GM21381 (cell line): ENCODE measurements at regions not wholly inside any gene's neighbourhood (a gene's known extent, or its start where the extent isn't known, plus 50 kb on each side); places are given as distances from the start of the nearest gene placed in this dataset.
"Not testable (repeated sequence)": the region's sequence is repeated elsewhere in the genome, so short reads cannot be mapped to it uniquely, and the experiment has no call there.

Experiments
- ATAC-seq: cut with Tn5 transposase; IDR thresholded peaks from one replicate; pipeline ENCODE4 v1.9.1; 2021; ENCODE audit warnings: mild to moderate bottlenecking, moderate library complexity; ENCODE audit not compliant: unreplicated experiment

DNA sequence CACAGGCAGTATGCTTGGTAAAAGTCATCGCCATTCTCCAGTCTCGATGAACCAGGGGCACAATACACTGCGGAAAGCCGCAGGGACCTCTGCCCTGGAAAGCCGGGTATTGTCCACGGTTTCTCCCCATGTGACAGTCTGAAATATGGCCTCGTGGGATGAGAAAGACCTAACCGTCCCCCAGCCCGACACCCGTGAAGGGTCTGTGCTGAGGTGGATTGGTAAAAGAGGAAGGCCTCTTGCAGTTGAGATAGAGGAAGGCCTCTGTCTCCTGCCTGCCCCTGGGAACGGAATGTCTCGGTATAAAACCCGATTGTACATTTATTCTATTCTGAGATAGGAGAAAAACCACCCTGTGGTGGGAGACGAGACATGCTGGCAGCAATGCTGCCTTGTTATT, 149.1 kb downstream of the TMEM121 start:
- not testable (repeated sequence) for ATAC-seq

DNA sequence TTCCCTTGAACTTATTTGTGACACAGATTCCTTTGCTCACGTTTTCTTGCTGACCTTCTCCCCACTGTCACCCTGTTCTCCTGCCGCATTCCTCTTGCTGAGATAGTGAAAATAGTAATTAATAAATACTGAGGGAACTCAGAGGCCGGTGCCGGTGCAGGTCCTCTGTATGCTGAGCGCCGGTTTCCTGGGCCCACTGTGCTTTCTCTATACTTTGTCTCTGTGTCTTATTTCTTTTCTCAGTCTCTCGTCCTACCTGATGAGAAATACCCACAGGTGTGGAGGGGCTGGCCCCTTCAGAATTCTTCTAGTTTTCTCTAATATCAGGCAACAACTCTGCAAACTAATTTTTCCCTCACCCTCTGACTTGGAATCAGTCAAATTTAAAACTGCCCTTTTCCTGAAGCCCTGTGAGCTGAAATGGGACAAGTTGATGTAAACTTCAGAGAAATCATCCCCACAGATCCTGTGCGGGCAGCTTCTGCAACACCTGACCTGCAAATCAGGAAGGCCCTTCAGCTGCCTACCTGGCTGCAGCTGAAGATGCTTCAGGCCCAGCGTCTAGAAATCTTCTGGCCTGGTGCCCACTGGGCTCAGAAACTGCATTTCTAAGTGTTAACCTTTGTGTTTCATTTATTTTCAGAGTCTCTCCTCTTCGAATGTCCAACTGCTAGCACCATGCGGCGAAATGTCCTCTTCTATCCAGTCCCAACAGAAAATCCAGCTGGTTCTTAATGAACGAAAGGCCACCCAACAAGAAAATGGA, 149.7 kb downstream of the TMEM121 start:
- not testable (repeated sequence) for ATAC-seq

DNA sequence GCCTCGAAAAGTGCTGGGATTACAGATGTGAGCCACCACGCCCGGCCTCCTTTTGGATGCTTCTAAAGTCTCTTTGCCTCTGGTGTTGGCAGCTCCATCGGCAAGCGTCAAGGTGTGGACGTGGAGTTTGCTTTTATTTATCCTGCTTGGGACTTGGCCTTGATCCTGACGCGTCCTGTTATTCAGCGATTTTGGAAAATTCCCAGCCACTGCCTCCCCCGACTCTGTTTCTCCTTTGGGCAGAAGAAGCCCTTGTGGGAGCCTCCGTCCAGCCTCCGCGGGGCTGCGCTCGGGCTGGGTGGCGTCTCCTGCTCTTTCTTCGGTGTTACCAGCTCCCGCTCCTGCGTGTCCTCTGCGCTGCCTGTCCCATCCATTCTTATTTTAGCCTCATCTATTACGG, 151.7 kb downstream of the TMEM121 start:
- ATAC-seq = not testable (repeated sequence)

- ATAC-seq = not testable (repeated sequence)
These were observed 152.9 kb downstream of the TMEM121 start for GRCh38 chr14:105678996-105679958.

GRCh38 chr14:105679959-105680735, 153.8 kb downstream of the TMEM121 start:
- peak; percentile 58 for ATAC-seq

- ATAC-seq = not testable (repeated sequence)
These were observed 154.3 kb downstream of the TMEM121 start for GRCh38 chr14:105680736-105681098.

DNA sequence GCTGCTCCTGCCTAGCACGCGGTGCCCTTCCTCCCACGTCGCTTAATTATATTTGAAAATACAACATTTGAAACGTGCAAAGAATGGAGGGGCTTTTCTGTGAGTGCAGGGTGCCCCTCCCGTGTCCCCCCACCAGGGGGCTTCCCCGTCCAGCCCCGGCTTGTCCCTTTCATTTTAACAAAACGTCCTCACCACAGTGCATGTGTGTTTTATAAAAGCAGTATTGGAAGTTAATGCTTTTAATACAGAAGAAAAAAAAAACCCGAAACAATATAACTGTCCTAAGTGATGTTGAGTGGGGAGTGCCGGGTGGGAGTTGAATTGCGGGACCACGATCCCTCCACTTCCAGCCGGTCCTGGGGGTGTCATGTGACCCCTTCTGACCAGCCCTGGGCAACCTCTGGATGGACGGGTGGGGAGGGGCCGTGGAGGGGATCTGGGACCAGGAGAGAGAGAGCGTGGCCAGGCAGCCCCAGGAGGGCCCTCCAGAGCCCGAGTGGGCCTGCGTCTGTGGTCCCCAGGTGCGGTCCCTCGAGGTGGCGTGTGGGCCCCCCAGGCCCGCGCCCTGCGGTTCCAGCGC, 155.3 kb downstream of the TMEM121 start:
- ATAC-seq = not testable (repeated sequence)

DNA sequence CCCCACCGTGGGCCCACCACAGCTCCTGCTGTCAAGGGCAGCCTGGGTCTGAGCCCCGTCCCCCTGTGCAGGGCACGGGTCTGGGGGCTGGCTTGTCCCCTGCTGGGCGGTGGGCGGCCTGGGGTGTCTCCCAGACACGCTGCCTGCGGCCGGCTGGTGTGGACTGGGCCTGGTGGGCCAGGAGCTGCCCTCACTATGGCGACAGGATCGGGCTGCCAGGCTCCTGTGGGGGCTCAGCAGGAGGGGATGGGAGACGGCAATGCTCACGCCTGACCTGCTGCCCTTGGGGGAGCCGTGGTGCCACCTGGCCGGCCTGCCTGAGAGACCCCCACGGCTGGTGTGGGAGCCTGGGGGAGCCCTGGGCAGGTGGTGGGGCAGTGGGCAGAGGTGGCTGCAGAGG, 156.1 kb downstream of the TMEM121 start:
- ATAC-seq = not testable (repeated sequence)

- no peak for ATAC-seq
These were observed 156.7 kb downstream of the TMEM121 start for GRCh38 chr14:105682956-105683570.

DNA sequence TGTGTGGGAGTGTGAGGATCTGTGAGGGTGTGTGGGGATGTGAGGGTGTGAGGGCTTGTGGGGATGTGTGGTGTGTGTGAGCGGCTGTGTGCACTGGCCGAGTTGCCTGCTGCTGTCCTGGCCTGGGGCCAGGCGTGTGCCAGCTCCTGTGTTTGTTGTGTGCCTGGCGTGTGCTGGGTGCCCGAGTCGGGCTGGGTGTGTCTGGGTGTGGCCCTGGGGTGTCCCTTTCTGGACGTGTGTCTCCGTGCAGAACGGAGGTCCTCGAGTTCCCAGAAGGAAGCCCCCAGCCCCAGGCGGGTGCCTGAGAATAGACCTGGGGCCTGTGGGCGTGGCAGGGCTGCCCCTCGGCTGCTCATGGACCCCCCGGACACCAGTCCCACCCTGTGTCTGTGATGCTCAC, 157.7 kb downstream of the TMEM121 start:
- ATAC-seq = not testable (repeated sequence)

DNA sequence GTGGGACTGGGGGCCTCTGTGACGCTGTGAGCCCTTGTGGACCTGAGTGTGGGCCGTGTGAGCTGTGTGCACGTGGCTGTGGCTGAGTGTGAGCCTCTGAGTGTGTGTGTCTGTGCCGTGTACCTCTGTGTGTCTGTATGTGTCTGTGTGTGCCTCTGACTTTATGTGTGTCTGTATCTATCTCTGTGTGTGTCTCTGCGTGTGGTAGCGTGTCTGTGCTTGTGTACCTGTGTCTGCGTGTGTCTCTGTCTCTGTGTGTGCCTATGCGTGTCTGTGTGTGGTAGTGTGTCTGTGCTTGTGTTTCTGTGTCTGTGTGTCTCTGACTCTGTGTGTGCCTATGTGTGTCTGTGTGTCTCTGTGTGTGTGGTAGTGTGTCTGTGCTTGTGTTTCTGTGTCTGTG, 158.2 kb downstream of the TMEM121 start:
- not testable (repeated sequence) for ATAC-seq

GRCh38 chr14:105685003-105685402, 158.6 kb downstream of the TMEM121 start:
- ATAC-seq = no peak

DNA sequence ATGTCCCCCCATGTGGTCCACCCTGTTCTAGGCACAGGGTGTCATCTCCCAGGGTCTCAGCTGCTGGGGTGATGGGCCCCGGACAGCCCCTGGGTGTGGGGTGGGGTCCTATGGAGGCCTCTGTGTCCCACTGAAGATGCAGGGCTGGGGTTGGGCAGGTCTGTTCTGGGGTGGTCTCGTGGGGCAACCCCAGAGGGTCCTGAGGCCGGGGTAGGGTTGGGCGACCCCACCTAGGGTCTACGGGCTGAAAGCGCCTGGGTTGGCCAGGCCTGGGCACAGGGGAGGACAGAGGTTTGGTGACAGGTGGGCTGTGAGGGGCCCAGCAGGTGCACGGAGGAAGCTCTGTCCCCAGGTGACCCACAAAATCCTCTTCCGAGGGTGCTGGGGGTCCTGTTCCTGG, 159.2 kb downstream of the TMEM121 start:
- ATAC-seq = not testable (repeated sequence)

DNA sequence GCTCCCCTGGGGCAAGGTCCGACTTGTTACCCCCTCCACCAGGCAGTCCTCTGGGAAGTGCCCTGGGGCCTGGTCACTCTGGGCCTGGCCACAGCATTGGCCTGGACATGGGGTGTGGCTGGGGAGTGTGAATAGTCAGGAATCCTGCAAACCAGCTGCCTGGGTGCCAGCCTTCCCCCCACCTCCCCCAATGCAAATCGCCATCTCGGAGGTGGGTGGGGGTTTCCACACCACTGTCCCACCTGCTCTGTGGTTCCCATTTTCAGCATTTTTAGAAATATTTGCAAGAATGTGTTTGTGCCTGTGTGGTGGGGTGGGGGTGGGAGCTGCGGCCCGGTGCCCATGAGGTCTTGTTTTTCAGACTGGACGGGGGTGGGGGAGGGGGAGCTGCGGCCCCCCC, 159.7 kb downstream of the TMEM121 start:
- peak; percentile 38 for ATAC-seq

GRCh38 chr14:105686462-105687170, 160.2 kb downstream of the TMEM121 start:
- peak; percentile 15 for ATAC-seq

DNA sequence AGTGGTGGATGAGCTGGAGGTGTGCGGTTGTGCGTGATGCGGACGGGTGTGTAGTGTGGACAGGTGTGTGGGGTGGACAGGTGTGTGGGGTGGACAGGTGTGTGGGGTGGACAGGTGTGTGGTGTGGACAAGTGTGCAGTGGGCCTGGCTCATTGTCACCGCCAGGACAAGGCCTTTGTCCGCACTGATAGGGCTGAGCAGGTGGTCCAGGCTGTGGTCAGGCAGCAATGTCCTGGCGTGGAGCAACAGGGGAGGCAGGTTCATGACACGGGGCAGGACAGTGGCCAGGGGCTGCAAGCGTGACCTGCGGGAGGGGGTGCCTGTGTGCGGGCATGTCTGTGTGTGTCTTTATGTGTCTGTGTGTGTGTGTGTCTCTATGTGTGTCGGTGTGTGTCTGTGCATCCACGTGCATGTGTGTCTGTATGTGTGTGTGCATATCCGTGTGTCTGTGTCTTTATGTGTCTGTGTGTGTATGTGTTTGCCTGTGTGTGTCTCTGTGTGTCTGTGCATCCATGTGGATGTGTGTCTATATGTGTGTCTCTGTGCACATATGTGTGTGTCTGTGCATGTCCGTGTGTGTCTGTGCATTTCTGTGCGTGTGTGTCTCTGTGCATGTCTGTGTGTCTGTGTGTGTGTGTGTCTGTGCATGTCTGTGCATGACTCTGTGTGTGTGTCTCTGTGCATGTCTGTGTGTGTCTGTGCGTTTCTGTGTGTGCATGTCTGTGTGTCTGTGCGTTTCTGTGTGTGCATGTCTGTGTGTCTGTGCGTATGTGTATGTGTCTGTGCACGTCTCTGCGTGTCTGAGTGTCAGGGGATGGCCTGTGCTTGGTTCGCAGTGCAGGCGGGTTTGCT, 161.0 kb downstream of the TMEM121 start:
- ATAC-seq = not testable (repeated sequence)

- not testable (repeated sequence) for ATAC-seq
These were observed 161.6 kb downstream of the TMEM121 start for GRCh38 chr14:105688023-105688351.

DNA sequence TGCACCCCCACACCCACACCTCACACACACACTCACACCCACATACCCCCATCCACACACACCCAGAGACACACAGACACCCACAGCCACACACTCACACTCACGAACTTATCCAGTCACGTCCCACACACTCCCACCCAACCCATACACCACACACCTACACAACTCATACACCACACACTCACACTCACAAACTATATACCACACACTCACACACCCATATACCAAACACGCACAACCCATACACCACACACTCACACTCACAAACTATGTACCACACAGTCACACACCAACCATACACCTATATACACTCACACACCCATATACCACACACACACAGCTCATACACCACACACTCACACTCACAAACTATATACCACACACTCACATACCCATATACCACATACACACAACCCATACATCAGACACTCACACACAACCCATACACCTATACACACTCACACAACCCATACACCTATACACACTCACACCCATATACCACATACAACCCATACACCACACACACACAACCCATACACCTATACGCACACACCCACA, 162.4 kb downstream of the TMEM121 start:
- ATAC-seq = not testable (repeated sequence)
